Astrocyte (in vitro differentiated cells and primary cell): ENCODE measurements at regions not wholly inside any gene's neighbourhood (a gene's known extent, or its start where the extent isn't known, plus 50 kb on each side); places are given as distances from the start of the nearest gene placed in this dataset.

Source experiments
- DNase-seq: peaks from one replicate; pipeline ENCODE4 v3.0.0-alpha.2; 2010; ENCODE audit warnings: low read depth
- FAIRE-seq: peaks from 2 replicates; lab custom pipeline; 2011; peaks lifted over from hg19 to GRCh38; lab: Jason Lieb, UNC
- H2AFZ ChIP-seq: 2 replicates; pipeline ENCODE4 v1.6.0; 2012; ENCODE audit warnings: low read depth, low read length, inconsistent platforms
- H3K27ac ChIP-seq: 2 replicates; pipeline ENCODE4 v1.5.1; 2011; ENCODE audit warnings: low read depth, low read length, inconsistent platforms
- H3K27me3 ChIP-seq: 2 replicates; pipeline ENCODE4 v1.6.0; 2011; ENCODE audit warnings: low read length, inconsistent platforms; ENCODE audit not compliant: insufficient read depth
- H3K36me3 ChIP-seq: 2 replicates; pipeline ENCODE4 v1.5.1; 2011; ENCODE audit warnings: low read length, inconsistent platforms; ENCODE audit not compliant: insufficient read depth
- H3K4me1 ChIP-seq: 2 replicates; pipeline ENCODE4 v1.5.1; 2011; ENCODE audit warnings: low read length, inconsistent platforms; ENCODE audit not compliant: insufficient read depth
- H3K4me2 ChIP-seq: 2 replicates; pipeline ENCODE4 v1.6.0; 2012; ENCODE audit warnings: low read length, inconsistent platforms
- H3K4me3 ChIP-seq: 2 replicates; pipeline ENCODE4 v1.5.1; 2011; ENCODE audit warnings: low read depth, mild to moderate bottlenecking, low read length, inconsistent platforms; ENCODE audit not compliant: insufficient read depth
- H3K79me2 ChIP-seq: 2 replicates; pipeline ENCODE4 v1.6.0; 2012; ENCODE audit warnings: mild to moderate bottlenecking, low read length, inconsistent platforms; ENCODE audit not compliant: insufficient read depth
- H3K9ac ChIP-seq: 2 replicates; pipeline ENCODE4 v1.6.0; 2012; ENCODE audit warnings: mild to moderate bottlenecking, low read length, inconsistent platforms
- H3K9me3 ChIP-seq: 2 replicates; pipeline ENCODE4 v1.5.1; 2012; ENCODE audit warnings: low read depth, mild to moderate bottlenecking, low read length, inconsistent platforms; ENCODE audit not compliant: insufficient read depth
- H4K20me1 ChIP-seq: 2 replicates; pipeline ENCODE4 v1.6.0; 2012; ENCODE audit warnings: low read length, inconsistent platforms; ENCODE audit not compliant: insufficient read depth
- H3K27ac Mint-ChIP-seq: one replicate; pipeline ENCODE4 v1.8.0; 2021; ENCODE audit warnings: mild to moderate bottlenecking, mixed read lengths; ENCODE audit not compliant: unreplicated experiment
- H3K27me3 Mint-ChIP-seq: one replicate; pipeline ENCODE4 v1.8.0; 2021; ENCODE audit warnings: low read depth, mixed read lengths; ENCODE audit not compliant: unreplicated experiment
- H3K36me3 Mint-ChIP-seq: one replicate; pipeline ENCODE4 v1.8.0; 2021; ENCODE audit warnings: low read depth, mixed read lengths; ENCODE audit not compliant: unreplicated experiment
- H3K4me1 Mint-ChIP-seq: one replicate; pipeline ENCODE4 v1.8.0; 2021; ENCODE audit warnings: low read depth, mixed read lengths; ENCODE audit not compliant: unreplicated experiment
- H3K4me3 Mint-ChIP-seq: one replicate; pipeline ENCODE4 v1.8.0; 2021; ENCODE audit warnings: mild to moderate bottlenecking, moderate library complexity, mixed read lengths; ENCODE audit not compliant: unreplicated experiment
- H3K9me3 Mint-ChIP-seq: one replicate; pipeline ENCODE4 v1.8.0; 2021; ENCODE audit warnings: mild to moderate bottlenecking, mixed read lengths; ENCODE audit not compliant: unreplicated experiment
- CTCF ChIP-seq: IDR thresholded peaks from 2 replicates; pipeline ENCODE4 v1.5.1; 2011; ENCODE audit warnings: low read depth, mild to moderate bottlenecking, inconsistent platforms, low read length, moderate library complexity; ENCODE audit not compliant: insufficient read depth
- EZH2 ChIP-seq: IDR thresholded peaks from 2 replicates; pipeline ENCODE4 v1.6.1; 2012; ENCODE audit warnings: mild to moderate bottlenecking, low read length, inconsistent platforms; ENCODE audit not compliant: insufficient read depth

- TF ChIP-seq EZH2 (no peak), CTCF (no peak)
- Mint-ChIP-seq H3K4me3 (no peak overlapping the region), H3K9me3 (peaks cover 5% of the 10 kb centered on the region), H3K36me3 (no peaks in the 10 kb centered on the region), H3K4me1 (peaks cover 3% of the 10 kb centered on the region), H3K27me3 (peaks cover 40% of the 10 kb centered on the region), H3K27ac (no peak overlapping the region)
- Histone ChIP-seq H3K4me1 (no peaks in the 10 kb centered on the region), H3K9ac (no peak overlapping the region), H2AFZ (no peak overlapping the region), H3K9me3 (no peaks in the 10 kb centered on the region), H3K4me2 (no peak overlapping the region), H4K20me1 (no peaks in the 10 kb centered on the region), H3K4me3 (no peak overlapping the region), H3K27me3 (no peaks in the 10 kb centered on the region), H3K27ac (no peak overlapping the region), H3K79me2 (no peaks in the 10 kb centered on the region), H3K36me3 (no peaks in the 10 kb centered on the region)
- FAIRE-seq = no peak
- no peak for DNase-seq
These were observed 602.4 kb upstream of the RAB6C start for GRCh38 chr2:129377078-129377469.

- Histone ChIP-seq H3K4me3 (no peak overlapping the region), H4K20me1 (no peaks in the 10 kb centered on the region), H3K4me2 (no peak overlapping the region), H3K79me2 (no peaks in the 10 kb centered on the region), H3K27ac (no peak overlapping the region), H3K4me1 (no peaks in the 10 kb centered on the region), H3K36me3 (no peaks in the 10 kb centered on the region), H3K9ac (no peak overlapping the region), H3K27me3 (no peaks in the 10 kb centered on the region), H3K9me3 (no peaks in the 10 kb centered on the region), H2AFZ (no peak overlapping the region)
- Mint-ChIP-seq H3K27ac (no peak overlapping the region), H3K9me3 (peaks cover 5% of the 10 kb centered on the region), H3K27me3 (peaks cover 37% of the 10 kb centered on the region), H3K36me3 (no peaks in the 10 kb centered on the region), H3K4me1 (peaks cover 3% of the 10 kb centered on the region), H3K4me3 (no peak overlapping the region)
- FAIRE-seq (no peak), DNase-seq (no peak)
- TF ChIP-seq EZH2 (no peak), CTCF (no peak)
These were observed 601.3 kb upstream of the RAB6C start for GRCh38 chr2:129378186-129378585.

GRCh38 chr2:129379411-129379810 lies 600.1 kb upstream of the RAB6C start:
- no peaks in the 10 kb centered on the region for H3K36me3 Mint-ChIP-seq
- no peaks in the 10 kb centered on the region for H3K27me3 ChIP-seq
- no peaks in the 10 kb centered on the region for H3K9me3 ChIP-seq
- peaks cover 5% of the 10 kb centered on the region for H3K9me3 Mint-ChIP-seq
- no peak overlapping the region for H3K4me3 ChIP-seq
- no peak overlapping the region for H3K27ac ChIP-seq
- no peak for DNase-seq
- no peaks in the 10 kb centered on the region for H3K36me3 ChIP-seq
- H4K20me1 ChIP-seq = no peaks in the 10 kb centered on the region
- FAIRE-seq = no peak
- H2AFZ ChIP-seq = no peak overlapping the region
- TF ChIP-seq EZH2 (no peak), CTCF (no peak)
- H3K27ac Mint-ChIP-seq = no peak overlapping the region
- no peak overlapping the region for H3K4me3 Mint-ChIP-seq
- peaks cover 30% of the 10 kb centered on the region for H3K27me3 Mint-ChIP-seq
- peaks cover 3% of the 10 kb centered on the region for H3K4me1 Mint-ChIP-seq
- no peaks in the 10 kb centered on the region for H3K79me2 ChIP-seq
- no peak overlapping the region for H3K4me2 ChIP-seq
- H3K9ac ChIP-seq = no peak overlapping the region
- H3K4me1 ChIP-seq = no peaks in the 10 kb centered on the region
